Left colon (tissue), 2 donors: ENCODE measurements at regions not wholly inside any gene's neighbourhood (a gene's known extent, or its start where the extent isn't known, plus 50 kb on each side); places are given as distances from the start of the nearest gene placed in this dataset.
"Not testable (repeated sequence)": the region's sequence is repeated elsewhere in the genome, so short reads cannot be mapped to it uniquely, and the experiment has no call there.

Source experiments
- ATAC-seq: fragments of 200-7000 bp; cut with Tn5 transposase; one replicate; pipeline ENCODE4 v1.9.1; 2020; ENCODE audit warnings: mild to moderate bottlenecking, moderate library complexity
- DNase-seq, 2 donors: peaks; one replicate each; pipeline ENCODE4 v3.0.0-alpha.2; 2020
- intact Hi-C, 2 donors: fragments of 100-400 bp; cut with DNase I in 1 of 2; cut with micrococcal nuclease in 1 of 2; formaldehyde crosslinking; loops; one replicate each; pipeline versions ENCODE4 v1.11.2 to v1.14.0; 2022; cut with DNase I, micrococcal nuclease
- donor health status: DM: no; HTN: no; CAD: no.
- donor health status: DM: yes; HTN: yes; CAD: no.

GRCh38 chr11:122202951-122203456 is 87.0 kb upstream of the BLID start:
- intact Hi-C loops, result loop anchor here in 1 of 2 donors (5.0 kb wide), 2 partner anchors 101 to 546 kb away; no protein-coding TSS in a partner anchor
- ATAC-seq (peak; percentile 83), DNase-seq (peak; percentile 25 to 49)

- DNase-seq, result no peak
- intact Hi-C loops, result loop anchor here in 1 of 2 donors (5.0 kb wide), 2 partner anchors 100 to 545 kb away; no protein-coding TSS in a partner anchor
Observed at GRCh38 chr11:122202161-122202950, 86.3 kb upstream of the BLID start.

GRCh38 chr11:122201106-122201505 is 85.1 kb upstream of the BLID start:
- DNase-seq, result no peak
- intact Hi-C loops, result loop anchor here in 1 of 2 donors (5.0 kb wide), 2 partner anchors 99 to 544 kb away; no protein-coding TSS in a partner anchor
- ATAC-seq, result no peak

More at GRCh38 chr11:122202161-122202950, 86.3 kb upstream of the BLID start:
- peak; percentile 97 for ATAC-seq

GRCh38 chr11:122199661-122200060 is 83.6 kb upstream of the BLID start:
- intact Hi-C loops, result loop anchor here in 1 of 2 donors (5.0 kb wide), 2 partner anchors 97 to 542 kb away; no protein-coding TSS in a partner anchor
- ATAC-seq (no peak), DNase-seq (no peak)

- ATAC-seq, result no peak
- DNase-seq, result no peak
- intact Hi-C loops, result no loop called here
Observed at GRCh38 chr11:122198291-122198983, 82.4 kb upstream of the BLID start.

- DNase-seq (no peak), ATAC-seq (no peak)
- intact Hi-C loops, result no loop called here
Observed at GRCh38 chr11:122197066-122197987, 81.3 kb upstream of the BLID start.

GRCh38 chr11:122195790-122196189 is 79.8 kb upstream of the BLID start:
- intact Hi-C loops, result no loop called here
- no peak for DNase-seq
- no peak for ATAC-seq

GRCh38 chr11:122193881-122194480 is 78.0 kb upstream of the BLID start:
- intact Hi-C loops, ATAC-seq, DNase-seq: not testable (repeated sequence)

- ATAC-seq (no peak), DNase-seq (no peak)
- intact Hi-C loops, result no loop called here
Observed at GRCh38 chr11:122193457-122193856, 77.4 kb upstream of the BLID start.

- no peak for DNase-seq
- ATAC-seq, result no peak
- intact Hi-C loops, result no loop called here
Observed at GRCh38 chr11:122192634-122193255, 76.7 kb upstream of the BLID start.

GRCh38 chr11:122190768-122191167 is 74.8 kb upstream of the BLID start:
- DNase-seq (no peak), ATAC-seq (no peak)
- intact Hi-C loops, result no loop called here

GRCh38 chr11:122189229-122189628 is 73.2 kb upstream of the BLID start:
- intact Hi-C loops, result no loop called here
- ATAC-seq (no peak), DNase-seq (no peak)

GRCh38 chr11:122187373-122188165 is 71.6 kb upstream of the BLID start:
- intact Hi-C loops, result no loop called here
- DNase-seq, result no peak
- no peak for ATAC-seq

GRCh38 chr11:122186439-122187080 is 70.5 kb upstream of the BLID start:
- no peak for DNase-seq
- ATAC-seq, result no peak
- intact Hi-C loops, result no loop called here

GRCh38 chr11:122183933-122184332 is 67.9 kb upstream of the BLID start:
- intact Hi-C loops, result no loop called here
- ATAC-seq (no peak), DNase-seq (no peak)

- intact Hi-C loops, result no loop called here
- ATAC-seq (no peak), DNase-seq (no peak)
Observed at GRCh38 chr11:122181893-122182292, 65.9 kb upstream of the BLID start.

- intact Hi-C loops, result no loop called here
- DNase-seq, result no peak
- ATAC-seq, result no peak
Observed at GRCh38 chr11:122181372-122181771, 65.4 kb upstream of the BLID start.
